HG03159 (cell line): ENCODE measurements at regions not wholly inside any gene's neighbourhood (a gene's known extent, or its start where the extent isn't known, plus 50 kb on each side); places are given as distances from the start of the nearest gene placed in this dataset.
"Not testable (repeated sequence)": the region's sequence is repeated elsewhere in the genome, so short reads cannot be mapped to it uniquely, and the experiment has no call there.

Source experiments
- ATAC-seq: cut with Tn5 transposase; IDR thresholded peaks from one replicate; pipeline ENCODE4 v1.9.1; 2021; ENCODE audit warnings: mild to moderate bottlenecking, moderate library complexity; ENCODE audit not compliant: unreplicated experiment

GRCh38 chr15:83335542-83335941 is 51.1 kb upstream of the BNC1 start:
- not testable (repeated sequence) for ATAC-seq

- ATAC-seq: no peak
These were observed 54.9 kb upstream of the BNC1 start for GRCh38 chr15:83339396-83339795.

- no peak for ATAC-seq
These were observed 55.6 kb upstream of the BNC1 start for GRCh38 chr15:83340087-83340486.

GRCh38 chr15:83346342-83346741 is 61.9 kb upstream of the BNC1 start:
- ATAC-seq: no peak

GRCh38 chr15:83352119-83352518 is 67.7 kb upstream of the BNC1 start:
- ATAC-seq: no peak

- ATAC-seq: no peak
These were observed 72.3 kb upstream of the BNC1 start for GRCh38 chr15:83356501-83357399.

- ATAC-seq: no peak
These were observed 74.6 kb upstream of the BNC1 start for GRCh38 chr15:83358972-83359564.

GRCh38 chr15:83362706-83363105 is 78.2 kb upstream of the BNC1 start:
- no peak for ATAC-seq

GRCh38 chr15:83364501-83364900 is 80.0 kb upstream of the BNC1 start:
- ATAC-seq: no peak

- ATAC-seq: no peak
These were observed 81.0 kb upstream of the BNC1 start for GRCh38 chr15:83365370-83365938.

GRCh38 chr15:83372434-83372891 is 74.7 kb upstream of the SH3GL3 start:
- ATAC-seq: no peak

- no peak for ATAC-seq
These were observed 68.1 kb upstream of the SH3GL3 start for GRCh38 chr15:83378921-83379578.

- ATAC-seq: no peak
These were observed 67.6 kb upstream of the SH3GL3 start for GRCh38 chr15:83379579-83379959.

GRCh38 chr15:83380059-83380458 is 67.1 kb upstream of the SH3GL3 start:
- ATAC-seq: no peak

- ATAC-seq: peak; percentile 92
These were observed 66.5 kb upstream of the SH3GL3 start for GRCh38 chr15:83380682-83381081.

GRCh38 chr15:83383608-83384139 is 63.5 kb upstream of the SH3GL3 start:
- ATAC-seq: not testable (repeated sequence)

- ATAC-seq: no peak
These were observed 51.0 kb upstream of the SH3GL3 start for GRCh38 chr15:83396101-83396500.
